HCT116 (cell line): ENCODE measurements at regions not wholly inside any gene's neighbourhood (a gene's known extent, or its start where the extent isn't known, plus 50 kb on each side); places are given as distances from the start of the nearest gene placed in this dataset.

ENCODE experiments used
- ATAC-seq: fragments of 200-7000 bp; cut with Tn5 transposase; 2 replicates; pipeline ENCODE4 v1.9.1; 2020; ENCODE audit warnings: mild to moderate bottlenecking, moderate library complexity
- BruUV-seq: library from RNA; stranded (reverse); fragments of 400-500 nt; replicated peaks from 2 replicates; lab custom pipeline; 2021; lab: Mats Ljungman, UMichigan
- CTCF ChIA-PET: fragments of 300-600 bp; sonication (Branson Sonifier 250); formaldehyde crosslinking; loops from one replicate; lab custom pipeline; 2021; ENCODE audit warnings: antibody characterized with exemption; lab: Charles Lee
- POLR2A ChIA-PET: fragments of 300-600, 350-600 bp; sonication (Branson Sonifier 250); formaldehyde crosslinking; loops from one replicate; lab custom pipeline; 2021; ENCODE audit warnings: antibody characterized with exemption; lab: Charles Lee
- RAD21 ChIA-PET, 2 experiments: fragments of 300-600 bp; sonication (Branson Sonifier 250); formaldehyde crosslinking; loops; one replicate each; lab custom pipeline; 2023; ENCODE audit warnings: low total read pairs in 2 of 2; ENCODE audit not compliant: uncharacterized antibody in 2 of 2, unreplicated experiment in 2 of 2, low non-redundant PET in 1 of 2; lab: Charles Lee
- DNase-seq: peaks from one replicate; pipeline ENCODE4 v3.0.0-alpha.2; 2010; ENCODE audit warnings: low read depth, low spot score
- H2AFZ ChIP-seq: fragments of 200-600 bp; shearing (Covaris generic), sonication (generic); 2 replicates; pipeline ENCODE4 v1.6.1; 2017; ENCODE audit warnings: low read depth, mixed run types, mixed read lengths, antibody characterized with exemption, low read length; ENCODE audit not compliant: poor library complexity, severe bottlenecking
- H3K27ac ChIP-seq: 2 replicates; pipeline ENCODE4 v1.5.1; 2012; ENCODE audit warnings: low read depth, low read length
- H3K27me3 ChIP-seq: fragments of 200-600 bp; sonication (generic); 2 replicates; pipeline ENCODE4 v1.6.1; 2016; ENCODE audit warnings: mixed run types, low read length, mixed read lengths; ENCODE audit not compliant: insufficient read depth
- H3K36me3 ChIP-seq, 2 experiments: fragments of 200-500 bp in 1 of 2; fragments of 200-600 bp in 1 of 2; sonication (Bioruptor generic) in 1 of 2; sonication (generic) in 1 of 2; 2 replicates each; pipeline versions ENCODE4 v1.5.1 to v1.6.1; 2014 to 2016; ENCODE audit warnings: low read length in 2 of 2, inconsistent platforms in 1 of 2, mixed read lengths in 1 of 2, mixed run types in 1 of 2; ENCODE audit not compliant: insufficient read depth in 2 of 2, control insufficient read depth in 1 of 2
- H3K4me1 ChIP-seq, 2 experiments: fragments of 200-600 bp in 1 of 2; sonication (generic) in 1 of 2; 2 replicates each; pipeline versions ENCODE4 v1.5.1 to v1.6.1; 2012 to 2017; ENCODE audit warnings: low read length in 2 of 2, inconsistent platforms in 1 of 2, mild to moderate bottlenecking in 1 of 2, mixed read lengths in 1 of 2, mixed run types in 1 of 2, moderate library complexity in 1 of 2; ENCODE audit not compliant: insufficient read depth in 2 of 2, control insufficient read depth in 1 of 2
- H3K4me2 ChIP-seq: fragments of 200-600 bp; sonication (generic); 2 replicates; pipeline ENCODE4 v1.6.1; 2017; ENCODE audit warnings: mixed run types, low read length, mixed read lengths
- H3K4me3 ChIP-seq, 2 experiments: fragments of 200-600 bp in 1 of 2; sonication (generic) in 1 of 2; replicated peaks in 1 of 2; 2 replicates each; pipeline ENCODE4 v1.5.1; 2011 to 2016; ENCODE audit warnings: low read length in 2 of 2, control low read depth in 1 of 2, low read depth in 1 of 2, mild to moderate bottlenecking in 1 of 2, mixed read lengths in 1 of 2, mixed run types in 1 of 2
- H3K79me2 ChIP-seq: fragments of 200-600 bp; sonication (generic); 2 replicates; pipeline ENCODE4 v1.6.1; 2017; ENCODE audit warnings: mild to moderate bottlenecking, mixed run types, low read length, moderate library complexity, mixed read lengths; ENCODE audit not compliant: insufficient read depth
- H3K9ac ChIP-seq: fragments of 200-600 bp; sonication (generic); 2 replicates; pipeline ENCODE4 v1.6.1; 2016; ENCODE audit warnings: low read length, mixed read lengths
- H3K9me2 ChIP-seq: fragments of 200-600 bp; sonication (generic), shearing (Covaris generic); 2 replicates; pipeline ENCODE4 v1.6.1; 2017; ENCODE audit warnings: mixed run types, mild to moderate bottlenecking, moderate library complexity; ENCODE audit not compliant: insufficient read depth
- H3K9me3 ChIP-seq, 2 experiments: fragments of 200-500 bp in 1 of 2; fragments of 200-600 bp in 1 of 2; sonication (Bioruptor generic) in 1 of 2; sonication (generic) in 1 of 2; 2 replicates each; pipeline ENCODE4 v1.6.1; 2014 to 2017; ENCODE audit warnings: low read length in 2 of 2, mixed read lengths in 2 of 2, inconsistent platforms in 1 of 2, low read depth in 1 of 2, mild to moderate bottlenecking in 1 of 2, mixed run types in 1 of 2, moderate library complexity in 1 of 2; ENCODE audit not compliant: control insufficient read depth in 1 of 2, insufficient read depth in 1 of 2
- H4K20me1 ChIP-seq: fragments of 200-600 bp; sonication (generic), shearing (Covaris generic); 2 replicates; pipeline ENCODE4 v1.6.1; 2017; ENCODE audit warnings: mixed run types, mild to moderate bottlenecking, moderate library complexity; ENCODE audit not compliant: insufficient read depth
- EZH2 ChIP-seq: fragments of 200-600 bp; sonication (generic); IDR thresholded peaks from 2 replicates; pipeline ENCODE4 v1.6.1; 2017; ENCODE audit warnings: antibody characterized with exemption, mixed run types
- JUND ChIP-seq: IDR thresholded peaks from 2 replicates; pipeline ENCODE4 v1.6.1; 2012
- POLR2AphosphoS5 ChIP-seq: IDR thresholded peaks from 2 replicates; pipeline ENCODE4 v1.6.1; 2011; ENCODE audit warnings: mild to moderate bottlenecking, low read depth, low read length, moderate library complexity
- RAD21 ChIP-seq: IDR thresholded peaks from 2 replicates; pipeline ENCODE4 v1.6.1; 2012; ENCODE audit warnings: low read depth, mild to moderate bottlenecking
- SIN3A ChIP-seq: IDR thresholded peaks from 2 replicates; pipeline ENCODE4 v1.6.1; 2012; ENCODE audit warnings: low read depth
- SP1 ChIP-seq: IDR thresholded peaks from 2 replicates; pipeline ENCODE4 v1.6.1; 2012; ENCODE audit warnings: low read depth
- TCF7L2 ChIP-seq: IDR thresholded peaks from 2 replicates; pipeline ENCODE4 v1.7.0; 2011; ENCODE audit warnings: borderline replicate concordance, inconsistent platforms; ENCODE audit not compliant: insufficient read depth, insufficient read length; ENCODE audit errors: extremely low read depth
- ZFX ChIP-seq: fragments of 450-650 bp; IDR thresholded peaks from 2 replicates; pipeline ENCODE4 v1.6.1; 2017
- ZNF274 ChIP-seq: fragments of 200-500 bp; sonication (Bioruptor generic); IDR thresholded peaks from 2 replicates; pipeline ENCODE4 v1.6.1; 2014; ENCODE audit warnings: mild to moderate bottlenecking, low read depth, low read length, inconsistent platforms
- intact Hi-C: fragments of 100-400 bp; cut with micrococcal nuclease; formaldehyde crosslinking; loops from 2 replicates; pipeline ENCODE4 v1.10.0; 2022
- TF ChIP-seq, protein P1 (sequence below): IDR thresholded peaks from 2 replicates; pipeline ENCODE4 v1.6.1; 2012
- TF ChIP-seq, protein P2 (sequence below): IDR thresholded peaks from 2 replicates; pipeline ENCODE4 v1.6.1; 2011; ENCODE audit warnings: mild to moderate bottlenecking, low read length, moderate library complexity; ENCODE audit not compliant: insufficient replicate concordance; ENCODE audit errors: extremely low read depth

DNA sequence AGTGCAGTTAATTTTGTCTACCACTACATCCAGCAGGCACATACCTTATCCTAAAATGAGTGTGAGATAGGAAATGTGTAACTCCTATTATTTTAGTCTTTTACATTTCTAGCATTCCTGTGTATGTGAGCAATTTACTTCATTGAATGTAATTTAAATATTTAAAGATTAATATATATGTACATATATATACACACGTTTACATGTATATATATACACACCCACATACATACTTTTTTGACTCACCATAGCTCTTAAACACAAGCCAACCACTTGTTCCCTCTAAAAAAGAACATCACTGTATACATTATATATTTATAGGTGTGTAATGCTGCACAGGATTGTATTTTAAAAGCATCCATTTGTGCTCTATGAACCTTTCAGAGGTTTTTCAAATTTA lies 425.6 kb upstream of the NECTIN3 start:
- H3K27ac ChIP-seq, result no peak overlapping the region
- H3K4me2 ChIP-seq, result no peak overlapping the region
- no peak overlapping the region for H3K4me3 ChIP-seq
- ChIA-PET CTCF (no interaction called here), RAD21 (no interaction called here), POLR2A (no interaction called here)
- no peaks in the 10 kb centered on the region for H3K9me3 ChIP-seq
- TF ChIP-seq TCF7L2 (no peak), JUND (no peak), ZFX (no peak), EZH2 (no peak), SIN3A (no peak), SP1 (no peak), POLR2AphosphoS5 (no peak), RAD21 (no peak), ZNF274 (no peak)
- TF ChIP-seq, protein P1, sequence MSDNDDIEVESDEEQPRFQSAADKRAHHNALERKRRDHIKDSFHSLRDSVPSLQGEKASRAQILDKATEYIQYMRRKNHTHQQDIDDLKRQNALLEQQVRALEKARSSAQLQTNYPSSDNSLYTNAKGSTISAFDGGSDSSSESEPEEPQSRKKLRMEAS, result no peak
- TF ChIP-seq, protein P2, sequence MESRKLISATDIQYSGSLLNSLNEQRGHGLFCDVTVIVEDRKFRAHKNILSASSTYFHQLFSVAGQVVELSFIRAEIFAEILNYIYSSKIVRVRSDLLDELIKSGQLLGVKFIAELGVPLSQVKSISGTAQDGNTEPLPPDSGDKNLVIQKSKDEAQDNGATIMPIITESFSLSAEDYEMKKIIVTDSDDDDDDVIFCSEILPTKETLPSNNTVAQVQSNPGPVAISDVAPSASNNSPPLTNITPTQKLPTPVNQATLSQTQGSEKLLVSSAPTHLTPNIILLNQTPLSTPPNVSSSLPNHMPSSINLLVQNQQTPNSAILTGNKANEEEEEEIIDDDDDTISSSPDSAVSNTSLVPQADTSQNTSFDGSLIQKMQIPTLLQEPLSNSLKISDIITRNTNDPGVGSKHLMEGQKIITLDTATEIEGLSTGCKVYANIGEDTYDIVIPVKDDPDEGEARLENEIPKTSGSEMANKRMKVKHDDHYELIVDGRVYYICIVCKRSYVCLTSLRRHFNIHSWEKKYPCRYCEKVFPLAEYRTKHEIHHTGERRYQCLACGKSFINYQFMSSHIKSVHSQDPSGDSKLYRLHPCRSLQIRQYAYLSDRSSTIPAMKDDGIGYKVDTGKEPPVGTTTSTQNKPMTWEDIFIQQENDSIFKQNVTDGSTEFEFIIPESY, result no peak
- H3K9me2 ChIP-seq, result no peaks in the 10 kb centered on the region
- no peaks in the 10 kb centered on the region for H4K20me1 ChIP-seq
- no TSS peak for BruUV-seq
- intact Hi-C loops, result no loop called here
- H3K27me3 ChIP-seq, result no peaks in the 10 kb centered on the region
- H3K36me3 ChIP-seq, result no peaks in the 10 kb centered on the region
- no peak overlapping the region for H2AFZ ChIP-seq
- DNase-seq (no peak), ATAC-seq (no peak)
- no peak overlapping the region for H3K9ac ChIP-seq
- no peaks in the 10 kb centered on the region for H3K79me2 ChIP-seq
- no peaks in the 10 kb centered on the region for H3K4me1 ChIP-seq
